GM23248 (cell line): ENCODE measurements at regions not wholly inside any gene's neighbourhood (a gene's known extent, or its start where the extent isn't known, plus 50 kb on each side); places are given as distances from the start of the nearest gene placed in this dataset.

ENCODE experiments used
- EZH2 ChIP-seq: fragments of 200-600 bp; sonication (generic); IDR thresholded peaks from 2 replicates; pipeline ENCODE4 v1.6.1; 2018; ENCODE audit warnings: antibody characterized with exemption, mild to moderate bottlenecking; ENCODE audit not compliant: insufficient read depth, poor library complexity, severe bottlenecking
- EZH2phosphoT487 ChIP-seq: fragments of 200-600 bp; sonication (generic); IDR thresholded peaks from 2 replicates; pipeline ENCODE4 v1.6.1; 2018; ENCODE audit warnings: antibody characterized with exemption, moderate library complexity, mild to moderate bottlenecking, low read depth; ENCODE audit not compliant: insufficient read depth

DNA sequence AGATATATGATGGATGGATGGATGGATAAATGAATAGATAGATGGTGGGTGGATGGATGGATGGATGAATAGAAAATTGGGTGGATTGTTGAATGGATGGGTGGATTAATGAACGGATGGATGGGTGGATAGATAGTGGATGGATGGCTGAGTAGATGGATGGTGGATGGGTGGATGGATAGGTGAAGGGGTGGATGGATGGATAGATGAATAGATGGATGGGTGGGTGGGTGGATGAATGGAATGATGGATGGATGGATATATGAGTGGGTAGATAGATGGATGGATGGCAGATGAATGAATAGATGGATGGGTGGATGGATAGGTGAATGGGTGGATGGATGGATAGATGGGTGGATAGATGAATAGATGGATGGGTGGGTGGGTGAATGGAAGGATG is 80.7 kb upstream of the NEDD9 start:
- TF ChIP-seq EZH2phosphoT487: no peak
- no peak for TF ChIP-seq EZH2
